Activated naive CD8-positive, alpha-beta T cell treated with anti-CD3 and anti-CD28 coated beads for 36 hours (primary cell): ENCODE measurements at regions not wholly inside any gene's neighbourhood (a gene's known extent, or its start where the extent isn't known, plus 50 kb on each side); places are given as distances from the start of the nearest gene placed in this dataset.
"Not testable (repeated sequence)": the region's sequence is repeated elsewhere in the genome, so short reads cannot be mapped to it uniquely, and the experiment has no call there.

Source experiments
- DNase-seq: peaks from one replicate; pipeline ENCODE4 v3.0.0; 2021
- H3K27ac Mint-ChIP-seq: one replicate; pipeline ENCODE4 v1.8.0; 2022; ENCODE audit warnings: mild to moderate bottlenecking, moderate library complexity, mixed read lengths
- H3K27me3 Mint-ChIP-seq: one replicate; pipeline ENCODE4 v1.8.0; 2022; ENCODE audit warnings: mild to moderate bottlenecking, mixed read lengths
- H3K36me3 Mint-ChIP-seq: one replicate; pipeline ENCODE4 v1.8.0; 2021; ENCODE audit warnings: mild to moderate bottlenecking, mixed read lengths
- H3K4me1 Mint-ChIP-seq: one replicate; pipeline ENCODE4 v1.8.0; 2021; ENCODE audit warnings: mixed read lengths
- H3K4me3 Mint-ChIP-seq: one replicate; pipeline ENCODE4 v1.8.0; 2022; ENCODE audit warnings: mild to moderate bottlenecking, moderate library complexity, mixed read lengths
- H3K9me3 Mint-ChIP-seq: one replicate; pipeline ENCODE4 v1.8.0; 2022; ENCODE audit warnings: mixed read lengths

GRCh38 chr4:9505341-9505740 lies 61.1 kb downstream of the DEFB131A start:
- not testable (repeated sequence) for H3K27me3 Mint-ChIP-seq, H3K4me3 Mint-ChIP-seq, H3K4me1 Mint-ChIP-seq, DNase-seq, H3K36me3 Mint-ChIP-seq, H3K9me3 Mint-ChIP-seq, H3K27ac Mint-ChIP-seq

GRCh38 chr4:9506672-9507071 lies 62.5 kb downstream of the DEFB131A start:
- not testable (repeated sequence) for H3K4me3 Mint-ChIP-seq, H3K27ac Mint-ChIP-seq, H3K4me1 Mint-ChIP-seq, H3K36me3 Mint-ChIP-seq, H3K27me3 Mint-ChIP-seq, H3K9me3 Mint-ChIP-seq, DNase-seq

DNA sequence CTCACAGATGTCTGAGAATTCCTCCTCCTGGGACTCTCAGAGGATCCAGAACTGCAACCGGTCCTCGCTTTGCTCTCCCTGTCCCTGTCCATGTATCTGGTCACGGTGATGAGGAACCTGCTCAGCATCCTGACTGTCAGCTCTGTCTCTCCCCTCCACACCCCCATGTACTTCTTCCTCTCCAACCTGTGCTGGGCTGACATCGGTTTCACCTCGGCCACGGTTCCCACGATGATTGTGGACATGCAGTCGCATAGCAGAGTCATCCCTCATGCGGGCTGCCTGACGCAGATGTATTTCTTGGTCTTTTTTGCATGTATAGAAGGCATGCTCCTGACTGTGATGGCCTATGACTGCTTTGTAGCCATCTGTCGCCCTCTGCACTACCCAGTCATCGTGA lies 68.7 kb downstream of the DEFB131A start:
- DNase-seq, H3K4me1 Mint-ChIP-seq, H3K27me3 Mint-ChIP-seq, H3K27ac Mint-ChIP-seq, H3K36me3 Mint-ChIP-seq, H3K4me3 Mint-ChIP-seq, H3K9me3 Mint-ChIP-seq: not testable (repeated sequence)

DNA sequence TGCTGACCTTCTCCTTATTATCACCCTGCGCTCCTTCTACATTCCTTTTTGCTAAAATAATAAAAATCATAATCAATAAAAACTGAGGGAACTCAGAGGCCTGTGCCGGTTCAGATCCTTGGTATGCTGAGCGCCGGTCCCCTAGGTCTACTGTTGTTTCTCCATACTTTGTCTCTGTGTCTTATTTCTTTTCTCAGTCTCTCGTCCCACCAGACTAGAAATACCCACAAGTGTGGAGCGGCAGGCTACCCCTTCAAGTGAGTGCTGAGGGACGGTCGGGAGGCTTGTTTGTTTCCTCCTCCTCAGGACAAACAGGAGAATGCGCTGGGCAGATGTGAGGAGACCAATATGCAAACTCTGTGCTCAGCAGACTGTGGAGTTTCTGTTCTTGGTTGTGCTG lies 75.4 kb downstream of the DEFB131A start:
- not testable (repeated sequence) for H3K9me3 Mint-ChIP-seq, H3K36me3 Mint-ChIP-seq, H3K27ac Mint-ChIP-seq, DNase-seq, H3K4me1 Mint-ChIP-seq, H3K4me3 Mint-ChIP-seq, H3K27me3 Mint-ChIP-seq

GRCh38 chr4:9522903-9523302 lies 78.7 kb downstream of the DEFB131A start:
- H3K27me3 Mint-ChIP-seq, DNase-seq, H3K36me3 Mint-ChIP-seq, H3K27ac Mint-ChIP-seq, H3K4me1 Mint-ChIP-seq, H3K9me3 Mint-ChIP-seq, H3K4me3 Mint-ChIP-seq: not testable (repeated sequence)

DNA sequence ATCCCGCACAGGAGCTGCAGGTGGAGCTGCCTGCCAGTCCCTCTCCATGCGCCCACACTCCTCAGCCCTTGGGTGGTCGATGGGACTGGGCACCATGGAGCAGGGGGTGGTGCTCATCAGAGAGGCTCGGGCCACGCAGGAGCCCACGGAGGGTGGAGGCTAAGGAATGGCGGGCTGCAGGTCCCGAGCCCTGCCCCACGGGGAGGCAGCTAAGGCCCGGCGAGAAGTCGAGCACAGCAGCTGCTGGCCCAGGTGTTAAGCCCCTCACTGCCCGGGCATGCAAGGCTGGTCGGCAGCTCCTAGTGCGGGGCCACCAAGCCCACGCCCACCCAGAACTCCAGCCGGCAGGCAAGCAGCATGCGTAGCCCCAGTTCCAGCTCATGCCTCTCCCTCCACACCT lies 80.2 kb downstream of the DEFB131A start:
- not testable (repeated sequence) for DNase-seq, H3K27me3 Mint-ChIP-seq, H3K4me3 Mint-ChIP-seq, H3K9me3 Mint-ChIP-seq, H3K27ac Mint-ChIP-seq, H3K36me3 Mint-ChIP-seq, H3K4me1 Mint-ChIP-seq

GRCh38 chr4:9532134-9532862 lies 88.1 kb downstream of the DEFB131A start:
- DNase-seq = peak; percentile 79
- not testable (repeated sequence) for H3K27ac Mint-ChIP-seq, H3K9me3 Mint-ChIP-seq, H3K4me1 Mint-ChIP-seq, H3K36me3 Mint-ChIP-seq
- H3K4me3 Mint-ChIP-seq = peak overlapping the region; percentile 70
- peaks cover 44% of the 10 kb centered on the region for H3K27me3 Mint-ChIP-seq

DNA sequence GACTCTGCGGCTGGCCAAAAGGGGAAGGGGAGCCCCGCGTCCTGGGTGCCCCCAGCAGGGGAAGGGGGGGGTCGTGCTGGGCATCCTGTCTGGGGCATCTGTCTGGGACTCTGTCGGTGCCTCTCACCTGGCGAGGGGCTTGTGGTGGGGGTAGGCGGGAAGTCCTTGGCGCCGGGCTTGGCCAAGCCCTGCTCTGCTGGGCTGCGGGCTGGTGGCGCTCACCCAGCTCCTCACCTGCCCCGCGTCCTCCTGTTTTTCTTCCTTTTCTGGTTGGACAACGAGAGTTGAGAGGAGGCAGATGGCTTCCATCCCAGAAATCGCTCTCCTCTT lies 88.6 kb downstream of the DEFB131A start:
- H3K4me3 Mint-ChIP-seq = peak overlapping the region; percentile 70
- not testable (repeated sequence) for DNase-seq

DNA sequence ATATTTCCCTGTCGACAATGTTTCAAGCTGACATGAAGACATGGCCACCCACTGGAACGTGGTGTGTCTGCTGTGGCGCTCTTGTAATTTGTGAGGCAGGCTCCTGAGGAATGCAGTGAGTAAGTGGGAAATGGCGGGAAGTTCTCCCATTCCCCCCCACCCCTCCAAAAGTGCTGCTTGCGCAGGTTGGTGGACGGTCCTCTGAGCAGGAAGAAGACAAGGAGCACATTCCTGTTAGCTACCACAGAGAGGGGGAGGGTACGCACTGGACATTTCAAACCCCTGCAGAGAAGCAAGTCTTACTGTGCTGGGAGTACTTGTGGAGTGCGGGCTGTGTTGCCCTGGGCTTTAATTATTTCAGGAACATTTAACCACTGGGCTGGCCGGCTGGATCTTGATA lies 92.9 kb downstream of the DEFB131A start:
- H3K27ac Mint-ChIP-seq, H3K4me1 Mint-ChIP-seq, H3K4me3 Mint-ChIP-seq, H3K9me3 Mint-ChIP-seq, DNase-seq, H3K36me3 Mint-ChIP-seq: not testable (repeated sequence)
- H3K27me3 Mint-ChIP-seq = peaks cover 16% of the 10 kb centered on the region

More for the DNA sequence above, 88.6 kb downstream of the DEFB131A start:
- H3K36me3 Mint-ChIP-seq, H3K4me1 Mint-ChIP-seq, H3K9me3 Mint-ChIP-seq, H3K27ac Mint-ChIP-seq: not testable (repeated sequence)
- peaks cover 44% of the 10 kb centered on the region for H3K27me3 Mint-ChIP-seq

DNA sequence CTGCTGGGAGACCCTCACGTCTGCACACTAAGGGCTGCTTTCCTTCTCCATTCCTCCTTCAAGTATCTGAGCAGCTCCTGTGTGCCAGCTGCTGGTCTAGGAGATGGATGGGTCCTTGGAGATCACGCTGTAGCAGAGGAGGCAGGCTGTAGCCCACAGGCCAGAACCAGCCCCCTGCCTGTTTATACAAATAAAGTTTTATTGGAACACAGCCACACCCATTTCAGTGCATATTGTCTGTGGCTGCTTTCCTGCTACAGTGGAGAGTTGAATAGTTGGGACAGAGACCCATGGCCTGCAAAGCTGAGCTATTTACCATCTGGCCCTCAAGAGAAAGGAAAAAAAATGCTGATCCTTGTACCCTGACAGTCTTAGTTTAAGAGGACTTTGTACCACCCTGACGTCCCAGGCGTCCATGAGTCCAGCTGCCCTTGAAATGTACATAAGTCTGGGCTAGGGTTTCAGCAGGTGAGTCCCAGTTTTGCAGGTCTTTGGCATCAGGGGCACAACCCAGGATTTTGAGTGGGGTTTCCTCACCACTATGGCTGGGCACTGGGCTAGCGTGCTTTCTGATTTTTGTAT lies 95.8 kb downstream of the DEFB131A start:
- H3K27ac Mint-ChIP-seq, H3K4me1 Mint-ChIP-seq, DNase-seq, H3K9me3 Mint-ChIP-seq, H3K4me3 Mint-ChIP-seq, H3K36me3 Mint-ChIP-seq, H3K27me3 Mint-ChIP-seq: not testable (repeated sequence)

DNA sequence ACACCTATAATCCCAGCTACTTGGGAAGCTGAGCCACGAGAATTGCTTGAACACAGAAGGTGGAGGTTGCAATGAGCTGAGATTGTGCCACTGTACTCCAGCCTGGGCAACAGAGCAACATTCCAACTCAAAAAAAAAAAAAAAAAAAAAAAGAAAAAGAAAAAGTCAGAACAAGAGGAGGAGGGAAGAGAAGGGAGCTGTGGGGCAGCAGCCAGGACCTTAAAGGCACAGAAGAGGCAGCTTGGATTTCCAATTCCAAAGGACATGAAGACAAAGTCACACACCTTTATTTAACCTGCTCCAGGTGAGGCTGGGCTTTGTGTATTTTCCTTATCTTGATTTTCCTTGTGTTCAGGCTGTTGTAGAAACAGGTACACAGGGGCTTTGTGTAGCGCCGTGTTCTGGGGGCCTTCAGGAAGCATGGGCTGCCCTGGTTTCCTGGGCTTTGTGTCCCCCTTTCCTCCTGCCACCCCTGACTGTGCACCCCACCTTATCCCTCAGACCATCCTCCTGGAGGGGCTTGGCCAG lies 97.2 kb downstream of the DEFB131A start:
- not testable (repeated sequence) for H3K27me3 Mint-ChIP-seq, H3K4me1 Mint-ChIP-seq, H3K36me3 Mint-ChIP-seq, H3K4me3 Mint-ChIP-seq, H3K27ac Mint-ChIP-seq, DNase-seq, H3K9me3 Mint-ChIP-seq

DNA sequence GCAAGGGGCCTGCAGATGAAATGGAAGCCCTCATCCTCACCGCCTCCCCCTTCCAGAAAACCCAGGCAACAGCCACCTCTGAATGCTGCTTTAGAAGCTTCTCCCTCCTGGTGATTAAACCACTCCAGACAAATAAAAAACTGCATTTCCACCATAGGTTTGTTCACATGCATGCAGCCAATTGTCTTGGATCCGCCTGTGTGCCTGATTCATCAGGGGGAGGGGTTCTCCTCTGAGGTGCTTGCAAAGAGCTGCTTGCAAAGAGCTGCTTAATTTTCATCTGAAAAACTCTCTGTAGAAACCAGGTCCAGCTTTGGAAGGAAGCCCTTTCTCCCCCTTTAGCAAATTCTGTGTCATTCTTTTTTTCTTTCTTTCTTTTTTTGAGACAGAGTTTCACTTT lies 100.6 kb downstream of the DEFB131A start:
- H3K27ac Mint-ChIP-seq, H3K36me3 Mint-ChIP-seq, DNase-seq, H3K27me3 Mint-ChIP-seq, H3K4me3 Mint-ChIP-seq, H3K9me3 Mint-ChIP-seq, H3K4me1 Mint-ChIP-seq: not testable (repeated sequence)

- H3K36me3 Mint-ChIP-seq, H3K27me3 Mint-ChIP-seq, H3K9me3 Mint-ChIP-seq, DNase-seq, H3K4me1 Mint-ChIP-seq, H3K27ac Mint-ChIP-seq, H3K4me3 Mint-ChIP-seq: not testable (repeated sequence)
These were observed 103.3 kb downstream of the DEFB131A start for GRCh38 chr4:9547470-9547869.

GRCh38 chr4:9556076-9556475 lies 111.9 kb downstream of the DEFB131A start:
- not testable (repeated sequence) for DNase-seq, H3K27me3 Mint-ChIP-seq, H3K9me3 Mint-ChIP-seq, H3K27ac Mint-ChIP-seq, H3K4me1 Mint-ChIP-seq, H3K36me3 Mint-ChIP-seq, H3K4me3 Mint-ChIP-seq

- not testable (repeated sequence) for DNase-seq, H3K27me3 Mint-ChIP-seq, H3K27ac Mint-ChIP-seq, H3K4me3 Mint-ChIP-seq, H3K4me1 Mint-ChIP-seq, H3K36me3 Mint-ChIP-seq
- H3K9me3 Mint-ChIP-seq = peaks cover 43% of the 10 kb centered on the region
These were observed 133.7 kb downstream of the DEFB131A start for GRCh38 chr4:9577869-9578268.

GRCh38 chr4:9582880-9583279 lies 138.7 kb downstream of the DEFB131A start:
- not testable (repeated sequence) for H3K27ac Mint-ChIP-seq, H3K4me3 Mint-ChIP-seq, H3K4me1 Mint-ChIP-seq, H3K27me3 Mint-ChIP-seq, H3K36me3 Mint-ChIP-seq, DNase-seq
- H3K9me3 Mint-ChIP-seq = peaks cover 19% of the 10 kb centered on the region
